ENCODE measurements at regions not wholly inside any gene's neighbourhood (a gene's known extent, or its start where the extent isn't known, plus 50 kb on each side); places are given as distances from the start of the nearest gene placed in this dataset.
"Not testable (repeated sequence)": the region's sequence is repeated elsewhere in the genome, so short reads cannot be mapped to it uniquely, and the experiment has no call there.

DNA sequence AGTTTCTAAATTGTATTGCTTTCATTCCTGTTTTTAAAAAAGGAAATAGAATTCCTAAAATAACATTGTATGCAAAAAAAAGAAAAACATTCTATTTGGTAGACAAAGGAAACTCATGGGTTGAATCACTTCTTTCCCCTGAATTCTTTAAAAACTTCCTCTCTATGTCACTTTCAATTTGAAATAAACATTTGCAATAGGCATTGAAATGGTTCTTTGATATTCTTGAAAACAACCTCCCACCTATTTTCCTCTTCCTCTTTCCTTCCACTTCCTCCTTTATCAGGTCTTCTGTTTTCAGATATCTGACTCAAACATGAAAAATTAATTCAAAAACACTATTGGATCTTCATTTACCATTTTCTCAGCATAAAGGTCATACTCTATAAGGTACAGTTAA, 442.0 kb upstream of the MEF2C start:
- no peak for TF ChIP-seq ZNF274 (IDR thresholded peaks at IDR 0.05; ENCODE audit: low read depth, low read length)
- H3K4me3 ChIP-seq (ENCODE audit: low read length), result no peak overlapping the region

DNA sequence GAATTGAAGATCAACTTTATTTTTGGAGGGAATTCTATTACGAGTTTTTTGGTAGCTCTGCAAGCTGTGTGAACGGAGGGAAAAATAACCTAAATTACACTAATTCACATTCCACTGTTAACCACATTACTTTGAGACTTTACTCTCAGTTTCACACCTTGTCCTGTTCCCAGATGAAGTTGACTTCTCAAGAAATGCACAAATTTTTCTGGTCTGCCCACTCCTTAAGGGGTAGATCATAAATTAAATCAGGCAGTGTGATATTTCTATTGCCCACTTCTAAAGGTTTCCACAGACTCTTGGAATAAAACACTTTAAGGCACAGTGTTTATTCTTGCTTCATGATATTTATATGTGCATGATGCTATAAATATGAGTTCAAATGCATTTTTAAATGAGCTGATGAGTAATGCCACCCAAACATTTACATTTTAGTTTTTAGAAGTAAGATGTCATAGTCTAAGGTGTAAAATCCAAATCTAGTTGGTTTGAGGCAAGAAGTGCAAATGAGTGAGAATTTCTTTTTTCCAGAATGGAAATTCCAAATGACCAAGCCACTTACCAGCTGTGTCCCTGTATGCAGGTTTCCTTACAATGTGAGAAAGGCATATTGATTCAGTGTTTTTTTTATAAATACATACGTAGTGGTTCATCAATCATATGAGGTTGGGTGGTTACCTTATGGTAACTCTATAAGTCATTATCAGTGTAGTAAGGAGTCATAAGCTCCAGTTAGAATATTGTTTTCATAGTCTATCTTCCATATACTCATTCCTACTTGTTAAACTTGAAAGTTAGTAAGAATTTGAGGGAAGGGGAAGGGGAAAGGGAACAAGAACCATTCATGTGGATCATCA, 437.7 kb upstream of the MEF2C start:
- no peak overlapping the region for H3K4me3 ChIP-seq (ENCODE audit: low read length)
- TF ChIP-seq ZNF274 (IDR thresholded peaks at IDR 0.05; ENCODE audit: low read depth, low read length), result no peak

DNA sequence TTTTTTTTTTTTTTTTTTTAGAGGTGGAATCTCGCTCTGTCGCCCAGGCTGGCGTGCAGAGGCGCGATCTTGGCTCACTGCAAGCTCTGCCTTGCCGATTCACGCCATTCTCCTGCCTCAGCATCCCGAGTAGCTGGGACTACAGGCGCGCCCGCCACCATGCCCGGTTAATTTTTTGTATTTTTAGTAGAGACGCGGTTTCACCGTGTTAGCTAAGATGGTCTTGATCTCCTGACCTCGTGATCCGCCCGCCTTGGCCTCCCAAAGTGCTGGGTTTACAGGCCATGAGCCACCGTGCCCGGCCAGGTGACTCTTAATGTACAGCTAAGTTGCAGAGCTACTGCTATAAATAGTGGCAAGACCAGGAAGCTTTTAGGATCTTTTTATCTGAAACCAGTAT, 434.9 kb upstream of the MEF2C start:
- not testable (repeated sequence) for H3K4me3 ChIP-seq (ENCODE audit: low read length)

DNA sequence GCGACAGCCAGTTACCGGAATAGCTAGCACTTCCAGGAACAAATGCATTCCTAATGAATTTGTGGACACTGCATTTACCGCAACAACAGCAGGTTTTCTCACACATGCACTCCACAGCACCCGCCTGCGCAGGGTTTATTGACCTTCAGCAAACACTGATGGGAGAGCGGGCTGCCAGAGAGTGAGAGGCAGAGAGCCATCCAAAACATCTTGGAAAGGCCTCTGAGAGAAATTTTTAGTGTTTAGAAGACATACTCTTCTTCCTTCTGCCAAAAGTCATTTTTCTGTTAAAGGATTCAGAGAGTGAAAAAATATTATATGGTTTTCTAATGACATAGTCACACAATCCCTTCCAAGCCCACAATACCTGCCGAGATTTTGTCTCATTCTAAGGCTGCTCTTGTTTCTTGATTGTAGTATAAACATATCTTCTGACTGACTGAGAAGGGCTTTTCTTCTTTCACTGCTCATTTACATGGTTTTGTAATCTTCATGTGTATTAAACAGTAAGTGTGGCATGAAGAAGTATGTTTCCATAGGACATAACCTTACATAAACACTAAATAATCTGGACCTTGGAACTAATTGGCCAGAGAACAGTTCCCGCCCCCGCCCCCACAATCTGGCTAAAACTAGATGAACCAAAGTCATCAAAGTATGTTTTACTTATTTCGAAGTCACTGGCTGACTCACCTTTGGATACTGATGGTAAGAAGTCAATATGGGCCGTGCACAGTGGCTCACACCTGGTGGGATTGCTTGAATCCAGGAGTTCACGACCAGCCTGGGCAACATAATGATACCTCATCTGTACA, 432.5 kb upstream of the MEF2C start:
- no peak overlapping the region for H3K4me3 ChIP-seq (ENCODE audit: low read length)
- TF ChIP-seq ZNF274 (IDR thresholded peaks at IDR 0.05; ENCODE audit: low read depth, low read length), result no peak

DNA sequence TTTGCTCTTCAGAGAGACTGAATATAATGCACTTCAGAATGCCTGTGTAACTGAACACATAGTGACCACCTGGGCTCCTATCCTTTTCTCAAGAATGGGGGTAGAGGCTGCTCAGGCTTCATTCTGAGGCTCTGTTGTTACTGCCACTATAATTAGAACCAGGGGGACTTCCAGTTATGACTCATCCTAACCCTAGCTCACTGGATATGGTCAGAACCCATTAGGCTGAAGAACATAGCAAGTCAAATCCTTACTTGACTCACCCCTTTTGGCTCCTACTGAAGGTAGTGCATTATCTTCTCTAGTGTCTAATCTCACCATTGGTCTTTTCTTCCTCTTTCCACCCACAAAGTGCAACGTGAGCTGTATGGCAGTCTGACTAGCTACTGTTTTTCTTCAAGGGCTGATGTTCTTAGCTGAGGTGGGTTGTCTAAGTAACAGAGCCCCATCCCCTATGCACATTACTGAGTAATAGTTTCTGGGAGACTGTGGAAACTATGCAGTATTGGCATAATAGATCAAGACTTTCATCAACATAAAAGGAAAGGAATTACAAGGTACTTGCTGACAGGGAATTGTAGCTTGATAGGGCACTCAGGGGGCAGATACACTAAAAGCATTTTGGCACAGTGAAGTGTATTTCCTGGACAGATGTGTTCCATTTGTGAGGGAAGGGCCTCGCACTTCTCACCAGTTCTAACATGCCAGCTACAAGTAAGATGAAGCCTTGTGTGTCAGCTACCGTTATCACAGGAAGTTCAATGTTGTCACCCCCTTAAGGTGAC, 431.0 kb upstream of the MEF2C start:
- no peak for TF ChIP-seq ZNF274 (IDR thresholded peaks at IDR 0.05; ENCODE audit: low read depth, low read length)
- H3K4me3 ChIP-seq (ENCODE audit: low read length), result peak overlapping the region; percentile 20; the same call in 1 of the 2 replicates

DNA sequence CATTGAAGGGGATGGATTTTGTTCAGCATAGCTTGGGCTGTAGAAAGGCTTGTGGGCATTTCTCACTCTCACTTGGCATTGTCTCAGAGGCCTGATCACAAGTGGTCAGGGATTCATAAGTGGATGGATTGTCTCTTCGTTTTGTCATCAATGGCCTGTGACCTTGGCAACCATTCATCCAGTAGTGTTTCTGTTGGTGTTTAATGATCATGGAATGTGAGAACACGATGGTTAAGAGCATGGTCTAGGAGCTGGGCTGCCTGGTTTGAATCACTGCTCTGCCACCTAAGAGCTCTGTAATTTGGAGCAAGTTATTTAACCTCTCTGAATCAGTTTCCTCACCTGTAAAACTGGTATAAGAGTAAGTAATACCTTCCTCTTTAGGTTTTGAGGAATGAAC, 430.1 kb upstream of the MEF2C start:
- no peak for TF ChIP-seq ZNF274 (IDR thresholded peaks at IDR 0.05; ENCODE audit: low read depth, low read length)
- H3K4me3 ChIP-seq (ENCODE audit: low read length), result peak overlapping the region; percentile 13; the same call in 1 of the 2 replicates

DNA sequence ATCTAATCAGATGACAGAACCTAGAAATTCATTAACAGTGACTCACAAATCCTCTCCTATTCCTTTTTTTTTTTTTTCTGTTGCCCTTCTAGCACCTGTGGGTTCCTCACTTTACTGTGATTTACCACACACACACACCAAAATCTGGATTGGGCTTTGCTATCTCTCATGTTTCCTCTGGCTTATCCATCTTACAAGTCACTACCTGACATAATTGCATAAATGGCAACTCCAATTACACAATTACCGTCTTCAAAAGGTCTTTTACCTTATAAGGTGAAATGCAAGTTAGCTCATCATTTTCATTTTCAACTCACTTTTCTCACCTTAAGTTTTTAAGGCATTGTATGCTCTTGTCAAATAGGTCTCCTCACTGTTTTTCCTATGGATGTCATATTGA, 426.3 kb upstream of the MEF2C start:
- TF ChIP-seq ZNF274 (IDR thresholded peaks at IDR 0.05; ENCODE audit: low read depth, low read length), result no peak
- no peak overlapping the region for H3K4me3 ChIP-seq (ENCODE audit: low read length)

DNA sequence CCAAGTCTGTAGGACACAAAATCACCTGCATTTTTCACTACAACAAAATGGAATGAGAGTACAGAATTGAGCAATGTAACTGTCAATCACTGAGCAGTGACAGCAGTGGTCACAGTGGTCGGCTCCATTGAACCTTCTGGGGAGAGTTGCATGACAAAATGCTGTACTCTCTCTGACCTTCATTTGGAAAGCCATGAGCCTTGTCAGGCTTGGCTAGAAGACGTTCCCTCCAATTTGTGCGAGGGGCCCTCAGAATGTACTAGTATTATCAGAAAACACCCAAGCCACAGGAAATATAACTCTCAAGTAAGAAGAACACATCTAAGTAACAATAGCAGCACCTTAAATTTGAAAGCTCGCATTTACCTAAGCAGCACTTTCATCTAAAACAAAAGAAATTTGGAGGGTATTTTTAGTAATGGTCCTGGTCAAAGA, 425.6 kb upstream of the MEF2C start:
- TF ChIP-seq ZNF274 (IDR thresholded peaks at IDR 0.05; ENCODE audit: low read depth, low read length), result no peak
- no peak overlapping the region for H3K4me3 ChIP-seq (ENCODE audit: low read length)

DNA sequence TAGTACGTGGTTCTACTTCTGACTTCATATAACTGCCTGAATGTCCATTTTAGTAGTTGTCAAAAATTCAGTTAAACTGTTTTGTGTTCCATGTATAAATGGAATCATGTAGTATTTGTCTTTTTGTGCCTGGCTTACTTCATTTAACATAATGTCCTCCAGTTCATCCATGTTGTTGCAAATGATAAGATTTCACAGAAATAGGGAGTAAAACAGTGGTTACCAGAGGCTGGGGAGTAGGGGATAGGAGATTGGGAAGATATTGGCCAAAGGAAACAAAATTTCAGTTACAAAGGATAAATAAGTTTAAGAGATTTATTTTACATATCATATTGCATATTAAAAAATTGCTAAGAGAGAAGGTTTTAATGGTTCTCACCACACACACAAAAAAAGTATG, 425.0 kb upstream of the MEF2C start:
- TF ChIP-seq ZNF274 (IDR thresholded peaks at IDR 0.05; ENCODE audit: low read depth, low read length), result no peak
- no peak overlapping the region for H3K4me3 ChIP-seq (ENCODE audit: low read length)

DNA sequence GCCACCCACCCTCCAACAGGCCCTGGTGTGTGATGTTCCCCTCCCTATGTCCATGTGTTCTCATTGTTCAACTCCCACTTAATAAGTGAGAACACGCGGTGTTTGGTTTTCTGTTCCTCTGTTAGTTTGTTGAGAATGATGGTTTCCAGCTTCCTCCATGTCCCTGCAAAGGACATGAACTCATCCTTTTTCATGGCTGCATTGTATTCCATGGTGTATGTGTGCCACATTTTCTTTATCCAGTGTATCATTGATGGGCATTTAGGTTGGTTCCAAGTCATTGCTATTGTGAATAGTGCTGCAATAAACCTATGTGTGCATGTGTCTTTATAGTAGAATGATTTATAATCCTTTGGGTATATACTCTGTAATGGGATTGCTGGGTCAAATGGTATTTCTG, 424.2 kb upstream of the MEF2C start:
- H3K4me3 ChIP-seq (ENCODE audit: low read length), result not testable (repeated sequence)

DNA sequence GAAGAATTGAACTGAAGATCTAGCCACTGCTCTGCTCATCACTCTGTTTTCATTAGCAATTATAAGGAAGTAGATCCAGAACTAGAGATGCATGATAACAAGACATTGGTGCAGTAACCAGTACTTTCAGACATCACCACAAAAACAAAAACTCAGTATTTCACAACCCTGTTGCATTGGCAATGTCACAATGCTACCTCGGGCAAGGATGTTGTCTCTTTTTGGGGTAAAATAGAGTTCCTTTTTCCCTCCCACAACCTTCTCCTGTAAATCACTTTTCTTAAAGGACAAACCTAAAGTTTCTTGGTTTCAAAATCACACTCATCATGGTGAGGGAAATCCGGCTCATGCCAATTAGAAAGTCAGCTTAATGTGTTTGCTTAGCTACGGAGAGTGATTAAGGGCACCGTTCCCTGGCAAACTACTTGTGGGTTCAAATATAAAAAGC, 420.1 kb upstream of the MEF2C start:
- H3K4me3 ChIP-seq (ENCODE audit: low read length), result no peak overlapping the region

DNA sequence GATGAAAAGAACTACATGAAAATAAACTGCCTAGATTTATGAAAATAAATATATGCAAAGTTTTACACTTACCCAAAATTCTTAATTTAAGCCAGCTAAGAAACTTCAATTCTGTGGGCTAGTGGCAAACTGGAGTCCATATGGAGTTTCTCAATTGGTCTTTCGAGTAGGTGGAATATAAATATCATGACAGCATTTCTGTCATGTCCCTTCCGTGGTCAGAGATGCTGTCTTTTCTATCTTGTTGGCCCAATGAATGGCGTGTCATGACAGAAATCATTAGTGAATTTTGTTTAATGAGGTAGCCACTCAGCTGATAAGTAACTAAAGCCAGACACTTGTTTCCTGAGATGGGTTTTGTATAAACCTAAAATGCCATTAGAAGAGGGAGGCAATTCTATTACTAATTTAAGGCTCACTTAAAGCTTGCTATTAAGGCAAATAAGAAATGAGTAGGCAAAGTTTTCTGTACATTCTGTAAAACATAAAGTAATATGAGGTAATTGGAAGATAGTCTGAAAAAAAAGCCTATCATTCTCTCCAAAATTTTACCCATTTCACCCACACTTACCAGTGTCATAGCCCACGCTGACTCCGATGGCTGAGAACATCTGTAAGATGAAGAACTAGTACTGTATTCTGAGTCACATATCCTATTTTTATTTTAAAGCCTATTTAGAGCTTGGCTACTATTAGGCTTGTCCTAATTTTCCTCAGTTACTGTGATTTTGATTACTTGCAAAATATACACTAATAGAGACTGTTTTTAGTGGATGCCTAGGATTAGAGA, 419.3 kb upstream of the MEF2C start:
- H3K4me3 ChIP-seq (ENCODE audit: low read length), result no peak overlapping the region; the same call in 1 of the 2 replicates
- no peak for TF ChIP-seq ZNF274 (IDR thresholded peaks at IDR 0.05; ENCODE audit: low read depth, low read length)

More for the DNA sequence above, 420.1 kb upstream of the MEF2C start:
- no peak for TF ChIP-seq ZNF274 (IDR thresholded peaks at IDR 0.05; ENCODE audit: low read depth, low read length)

DNA sequence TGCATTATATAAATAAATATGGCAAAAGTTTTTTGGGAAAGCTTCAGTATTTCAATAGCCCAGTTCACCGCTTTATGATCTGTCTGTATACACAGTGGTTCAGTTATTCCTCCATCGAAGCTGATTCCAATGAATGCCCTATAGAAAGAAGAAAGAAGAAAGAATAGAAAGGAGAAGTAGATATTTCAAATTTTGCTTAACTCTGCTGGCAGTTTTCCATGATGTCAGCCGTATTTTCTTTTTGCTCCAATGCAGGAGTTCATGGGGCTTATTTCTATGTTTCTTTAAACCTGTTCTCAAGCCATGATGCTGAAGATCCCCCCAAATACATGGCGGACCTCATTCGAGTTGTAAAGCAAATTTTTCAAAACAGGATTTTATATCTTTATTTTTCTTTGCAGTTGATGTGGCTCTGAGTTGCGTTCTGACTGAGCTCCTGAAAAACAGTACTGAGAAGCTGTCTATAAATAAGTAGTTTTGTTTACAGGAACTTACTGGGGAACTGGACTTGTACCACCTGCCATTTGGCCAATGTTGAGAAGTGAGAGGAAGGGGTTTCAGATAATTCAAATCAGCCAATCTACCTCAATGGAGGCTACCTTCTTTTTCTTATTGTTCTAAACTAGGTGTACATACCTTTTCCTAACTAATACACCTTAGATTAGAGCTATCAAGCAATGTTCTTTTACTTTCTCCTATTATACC, 418.5 kb upstream of the MEF2C start:
- peak overlapping the region; percentile 43 for H3K4me3 ChIP-seq (ENCODE audit: low read length)
- no peak for TF ChIP-seq ZNF274 (IDR thresholded peaks at IDR 0.05; ENCODE audit: low read depth, low read length)

Data from GM08714 (cell line).